Caco-2 (cell line): ENCODE measurements at regions not wholly inside any gene's neighbourhood (a gene's known extent, or its start where the extent isn't known, plus 50 kb on each side); places are given as distances from the start of the nearest gene placed in this dataset.

Experiments
- BruUV-seq: library from RNA; stranded (reverse); fragments of 400-500 nt; replicated peaks from 2 replicates; lab custom pipeline; 2021; lab: Mats Ljungman, UMichigan
- CTCF ChIA-PET: fragments of 300-600 bp; sonication (Branson Sonifier 250); formaldehyde crosslinking; loops from one replicate; lab custom pipeline; 2022; ENCODE audit warnings: antibody characterized with exemption; lab: Charles Lee
- POLR2A ChIA-PET: fragments of 300-600 bp; sonication (Branson Sonifier 250); formaldehyde crosslinking; loops from one replicate; lab custom pipeline; 2022; ENCODE audit warnings: antibody characterized with exemption; lab: Charles Lee
- DNase-seq, 2 experiments: peaks; one replicate each; pipeline versions ENCODE4 v3.0.0 to v3.0.0-alpha.2; 2020 to 2022
- H3K27me3 ChIP-seq: replicated peaks from 2 replicates; pipeline ENCODE4 v1.6.0; 2011; ENCODE audit warnings: low read length; ENCODE audit not compliant: control insufficient read depth, insufficient read depth
- H3K36me3 ChIP-seq: 2 replicates; pipeline ENCODE4 v1.5.1; 2011; ENCODE audit warnings: low read length; ENCODE audit not compliant: control insufficient read depth, insufficient read depth
- H3K4me1 ChIP-seq: fragments of 250-450 bp; sonication (Bioruptor Pico); 2 replicates; pipeline ENCODE4 v1.5.1; 2020; ENCODE audit warnings: mild to moderate bottlenecking
- H3K4me3 ChIP-seq: 2 replicates; pipeline ENCODE4 v1.5.1; 2011; ENCODE audit warnings: low read depth, mild to moderate bottlenecking, control low read depth, low read length
- H3K9me3 ChIP-seq: fragments of 250-450 bp; sonication (Bioruptor Pico); 2 replicates; pipeline ENCODE4 v1.5.1; 2020; ENCODE audit warnings: mild to moderate bottlenecking, moderate library complexity
- H3K27ac Mint-ChIP-seq: one replicate; pipeline ENCODE4 v1.8.0; 2022; ENCODE audit warnings: mixed read lengths; ENCODE audit not compliant: unreplicated experiment
- H3K27me3 Mint-ChIP-seq: one replicate; pipeline ENCODE4 v1.8.0; 2022; ENCODE audit warnings: mixed read lengths; ENCODE audit not compliant: insufficient read depth, unreplicated experiment
- H3K36me3 Mint-ChIP-seq: one replicate; pipeline ENCODE4 v1.8.0; 2022; ENCODE audit warnings: mild to moderate bottlenecking, mixed read lengths; ENCODE audit not compliant: insufficient read depth, unreplicated experiment
- H3K4me1 Mint-ChIP-seq: one replicate; pipeline ENCODE4 v1.8.0; 2022; ENCODE audit warnings: low read depth, mixed read lengths; ENCODE audit not compliant: unreplicated experiment
- H3K4me3 Mint-ChIP-seq: one replicate; pipeline ENCODE4 v1.8.0; 2022; ENCODE audit warnings: mild to moderate bottlenecking, moderate library complexity, mixed read lengths; ENCODE audit not compliant: unreplicated experiment
- H3K9me3 Mint-ChIP-seq: one replicate; pipeline ENCODE4 v1.8.0; 2022; ENCODE audit warnings: mixed read lengths; ENCODE audit not compliant: unreplicated experiment
- intact Hi-C: fragments of 100-400 bp; cut with micrococcal nuclease; formaldehyde crosslinking; loops from one replicate; pipeline ENCODE4 v1.10.0; 2022; ENCODE audit not compliant: unreplicated experiment
- TF ChIP-seq, protein P1 (sequence below), 2 experiments: fragments of 200-600 bp in 1 of 2; IDR thresholded peaks; 1 replicate in 1 of 2; 2 replicates in 1 of 2; pipeline versions ENCODE4 v1.5.1 to v1.8.0; 2011 to 2022; ENCODE audit warnings: antibody characterized with exemption in 1 of 2, control low read depth in 1 of 2, inconsistent platforms in 1 of 2, low read depth in 1 of 2, low read length in 1 of 2, mild to moderate bottlenecking in 1 of 2, moderate library complexity in 1 of 2; ENCODE audit not compliant: insufficient read depth in 1 of 2, severe bottlenecking in 1 of 2, unreplicated experiment in 1 of 2

DNA sequence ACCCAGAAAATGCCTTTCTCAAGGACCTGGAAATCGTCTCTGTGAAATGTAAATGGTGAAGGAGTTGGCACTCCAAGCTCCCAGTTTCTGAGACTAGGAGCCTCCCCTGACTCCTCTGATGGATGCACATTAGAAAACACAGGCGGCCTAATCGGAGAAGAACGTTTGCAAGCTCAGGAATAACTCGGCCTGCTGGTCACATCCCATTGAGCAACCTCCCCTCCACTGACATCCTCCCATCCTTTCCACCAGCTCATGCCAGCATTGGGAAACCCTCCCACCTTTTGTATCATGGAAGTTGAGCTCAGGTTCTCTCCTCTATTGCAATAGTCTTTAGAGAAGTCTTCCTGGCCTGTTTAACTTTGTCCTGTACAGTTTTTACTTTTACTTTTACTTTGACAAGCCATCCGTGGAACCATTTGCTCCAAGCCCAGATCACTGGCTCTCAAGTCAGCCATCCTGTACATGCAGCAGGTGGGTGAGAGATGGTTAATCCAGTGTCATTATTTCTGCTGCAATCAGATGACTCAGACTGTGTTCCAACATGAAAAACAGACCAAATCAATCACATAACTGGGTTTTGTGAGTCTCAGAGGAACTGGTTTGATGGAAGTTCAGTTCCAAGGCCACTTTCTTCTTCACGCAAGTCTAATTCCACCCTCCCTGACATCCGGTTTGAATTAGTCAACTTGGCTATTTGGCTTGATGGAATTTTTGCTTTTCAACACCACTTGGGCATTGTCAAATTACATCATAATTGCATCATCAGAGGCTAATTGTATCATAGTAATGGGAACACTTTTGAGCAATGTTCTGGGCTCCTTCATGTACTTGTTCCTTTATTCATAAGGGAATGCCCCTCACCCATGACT lies 619.4 kb upstream of the CDH4 start:
- TF ChIP-seq, protein P1, sequence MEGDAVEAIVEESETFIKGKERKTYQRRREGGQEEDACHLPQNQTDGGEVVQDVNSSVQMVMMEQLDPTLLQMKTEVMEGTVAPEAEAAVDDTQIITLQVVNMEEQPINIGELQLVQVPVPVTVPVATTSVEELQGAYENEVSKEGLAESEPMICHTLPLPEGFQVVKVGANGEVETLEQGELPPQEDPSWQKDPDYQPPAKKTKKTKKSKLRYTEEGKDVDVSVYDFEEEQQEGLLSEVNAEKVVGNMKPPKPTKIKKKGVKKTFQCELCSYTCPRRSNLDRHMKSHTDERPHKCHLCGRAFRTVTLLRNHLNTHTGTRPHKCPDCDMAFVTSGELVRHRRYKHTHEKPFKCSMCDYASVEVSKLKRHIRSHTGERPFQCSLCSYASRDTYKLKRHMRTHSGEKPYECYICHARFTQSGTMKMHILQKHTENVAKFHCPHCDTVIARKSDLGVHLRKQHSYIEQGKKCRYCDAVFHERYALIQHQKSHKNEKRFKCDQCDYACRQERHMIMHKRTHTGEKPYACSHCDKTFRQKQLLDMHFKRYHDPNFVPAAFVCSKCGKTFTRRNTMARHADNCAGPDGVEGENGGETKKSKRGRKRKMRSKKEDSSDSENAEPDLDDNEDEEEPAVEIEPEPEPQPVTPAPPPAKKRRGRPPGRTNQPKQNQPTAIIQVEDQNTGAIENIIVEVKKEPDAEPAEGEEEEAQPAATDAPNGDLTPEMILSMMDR (IDR thresholded peaks at IDR 0.05; ENCODE audit: insufficient read depth in 1 of 2, low read depth in 1 of 2, low read length in 1 of 2, severe bottlenecking in 1 of 2, unreplicated experiment in 1 of 2): no peak
- ChIA-PET POLR2A (no interaction called here), CTCF (no interaction called here)
- no peaks in the 10 kb centered on the region for H3K27me3 ChIP-seq
- intact Hi-C loops: no loop called here
- no TSS peak for BruUV-seq
- Mint-ChIP-seq H3K4me3 (no peak overlapping the region), H3K27me3 (peaks cover 34% of the 10 kb centered on the region), H3K9me3 (peaks cover 25% of the 10 kb centered on the region), H3K27ac (no peak overlapping the region), H3K36me3 (no peaks in the 10 kb centered on the region), H3K4me1 (no peaks in the 10 kb centered on the region)
- H3K4me1 ChIP-seq: no peaks in the 10 kb centered on the region
- no peaks in the 10 kb centered on the region for H3K36me3 ChIP-seq
- no peak for DNase-seq
- H3K9me3 ChIP-seq: peaks cover 12% of the 10 kb centered on the region
- no peak overlapping the region for H3K4me3 ChIP-seq

DNA sequence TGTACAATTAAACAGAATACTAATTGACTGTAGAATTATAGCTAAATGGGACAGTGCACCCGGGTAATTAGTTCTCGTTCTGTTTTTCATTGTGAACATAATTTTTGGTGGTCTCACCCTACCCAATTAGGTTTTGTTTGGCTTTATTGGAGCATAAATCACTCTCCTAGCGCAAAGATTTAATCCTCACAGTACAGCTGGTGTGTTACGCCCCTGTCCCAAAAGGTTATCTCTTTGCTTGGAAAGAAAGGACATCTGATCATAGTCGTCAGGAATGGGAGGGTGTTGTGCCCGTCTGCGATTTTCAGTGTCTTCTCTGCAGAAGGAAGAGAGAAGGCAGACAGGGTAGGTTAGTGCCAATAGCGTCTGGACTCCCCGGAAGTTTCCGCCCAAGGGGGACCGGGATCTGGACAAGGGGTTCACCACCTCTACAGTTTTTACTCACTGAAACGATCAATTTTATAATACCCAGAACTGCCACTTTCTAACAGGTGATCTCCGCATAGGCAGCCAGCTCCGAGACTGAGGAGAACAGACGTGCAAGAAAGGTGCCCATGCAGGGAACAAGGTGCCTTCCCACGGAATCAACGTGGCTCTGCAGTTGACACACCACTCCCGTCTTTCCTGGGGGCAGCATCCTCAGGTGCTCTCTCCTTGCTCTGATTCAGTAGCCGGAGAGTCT lies 617.4 kb upstream of the CDH4 start:
- ChIA-PET CTCF (no interaction called here), POLR2A (no interaction called here)
- no peaks in the 10 kb centered on the region for H3K4me1 ChIP-seq
- intact Hi-C loops: no loop called here
- TF ChIP-seq, protein P1 (IDR thresholded peaks at IDR 0.05; ENCODE audit: insufficient read depth in 1 of 2, low read depth in 1 of 2, low read length in 1 of 2, severe bottlenecking in 1 of 2, unreplicated experiment in 1 of 2): no peak
- H3K9me3 ChIP-seq: peaks cover 12% of the 10 kb centered on the region
- H3K4me3 ChIP-seq: no peak overlapping the region
- Mint-ChIP-seq H3K4me1 (no peaks in the 10 kb centered on the region), H3K27me3 (peaks cover 26% of the 10 kb centered on the region), H3K4me3 (no peak overlapping the region), H3K9me3 (peaks cover 16% of the 10 kb centered on the region), H3K36me3 (no peaks in the 10 kb centered on the region), H3K27ac (no peak overlapping the region)
- H3K36me3 ChIP-seq: no peaks in the 10 kb centered on the region
- no TSS peak for BruUV-seq
- DNase-seq: no peak
- no peaks in the 10 kb centered on the region for H3K27me3 ChIP-seq

DNA sequence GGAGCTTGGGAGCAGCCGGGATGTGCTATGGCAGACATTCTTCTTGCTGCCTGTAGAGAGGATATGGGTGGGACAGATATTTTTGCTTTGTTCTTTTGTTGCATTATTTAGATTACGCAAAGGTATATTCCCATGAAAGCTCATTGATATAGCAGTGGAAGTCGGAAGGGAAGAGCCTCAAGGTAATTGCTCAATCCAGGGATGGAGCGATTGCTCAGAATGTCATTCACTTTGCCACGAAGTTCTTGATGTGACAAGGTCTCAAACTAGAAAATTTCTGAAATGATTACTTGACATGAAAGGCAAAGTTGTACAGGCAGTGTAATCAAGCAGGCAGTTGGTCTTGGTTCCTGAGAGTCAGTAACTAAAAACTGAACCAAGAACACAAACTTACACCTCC lies 615.6 kb upstream of the CDH4 start:
- peaks cover 12% of the 10 kb centered on the region for H3K9me3 ChIP-seq
- TF ChIP-seq, protein P1 (IDR thresholded peaks at IDR 0.05; ENCODE audit: insufficient read depth in 1 of 2, low read depth in 1 of 2, low read length in 1 of 2, severe bottlenecking in 1 of 2, unreplicated experiment in 1 of 2): no peak
- peaks cover 14% of the 10 kb centered on the region for H3K27me3 Mint-ChIP-seq
- no peak overlapping the region for H3K4me3 ChIP-seq
- H3K4me1 Mint-ChIP-seq: no peaks in the 10 kb centered on the region
- intact Hi-C loops: no loop called here
- no peak overlapping the region for H3K27ac Mint-ChIP-seq
- BruUV-seq: no TSS peak
- no peaks in the 10 kb centered on the region for H3K4me1 ChIP-seq
- H3K36me3 ChIP-seq: no peaks in the 10 kb centered on the region
- DNase-seq: no peak
- no peaks in the 10 kb centered on the region for H3K27me3 ChIP-seq
- H3K36me3 Mint-ChIP-seq: no peaks in the 10 kb centered on the region
- H3K9me3 Mint-ChIP-seq: peaks cover 15% of the 10 kb centered on the region
- POLR2A ChIA-PET: no interaction called here
- CTCF ChIA-PET: no interaction called here
- H3K4me3 Mint-ChIP-seq: no peak overlapping the region
